ENCODE measurements at regions not wholly inside any gene's neighbourhood (a gene's known extent, or its start where the extent isn't known, plus 50 kb on each side); places are given as distances from the start of the nearest gene placed in this dataset.

- no peak for DNase-seq
These were observed 235.7 kb upstream of the TSHZ2 start for GRCh38 chr20:52736507-52736906.

- DNase-seq = no peak
These were observed 241.1 kb upstream of the TSHZ2 start for GRCh38 chr20:52731093-52731492.

GRCh38 chr20:52727740-52728456 is 244.3 kb upstream of the TSHZ2 start:
- DNase-seq = no peak

- no peak for DNase-seq
These were observed 247.6 kb upstream of the TSHZ2 start for GRCh38 chr20:52724541-52724940.

- DNase-seq = no peak
These were observed 249.1 kb upstream of the TSHZ2 start for GRCh38 chr20:52722926-52723688.

- DNase-seq = no peak
These were observed 264.0 kb upstream of the TSHZ2 start for GRCh38 chr20:52708137-52708536.

- no peak for DNase-seq
These were observed 267.6 kb upstream of the TSHZ2 start for GRCh38 chr20:52704553-52704952.

- no peak for DNase-seq
These were observed 283.8 kb upstream of the TSHZ2 start for GRCh38 chr20:52688345-52688744.

GRCh38 chr20:52684905-52685304 is 287.3 kb upstream of the TSHZ2 start:
- no peak for DNase-seq

GRCh38 chr20:52684176-52684575 is 288.0 kb upstream of the TSHZ2 start:
- DNase-seq = no peak

GRCh38 chr20:52683761-52684160 is 288.4 kb upstream of the TSHZ2 start:
- DNase-seq = no peak

- no peak for DNase-seq
These were observed 289.9 kb upstream of the TSHZ2 start for GRCh38 chr20:52682237-52682636.

- DNase-seq = no peak
These were observed 290.9 kb upstream of the TSHZ2 start for GRCh38 chr20:52681288-52681687.

- no peak for DNase-seq
These were observed 294.9 kb upstream of the TSHZ2 start for GRCh38 chr20:52677216-52677615.

GRCh38 chr20:52676283-52676995 is 295.7 kb upstream of the TSHZ2 start:
- DNase-seq = peak in 1 of 56 donors; percentile 1

GRCh38 chr20:52675375-52675774 is 296.8 kb upstream of the TSHZ2 start:
- no peak for DNase-seq

- DNase-seq = no peak
These were observed 303.5 kb upstream of the TSHZ2 start for GRCh38 chr20:52668626-52669025.

GRCh38 chr20:52667358-52667757 is 304.8 kb upstream of the TSHZ2 start:
- DNase-seq = no peak

GRCh38 chr20:52665441-52665840 is 306.7 kb upstream of the TSHZ2 start:
- DNase-seq = no peak

- no peak for DNase-seq
These were observed 316.8 kb upstream of the TSHZ2 start for GRCh38 chr20:52655395-52655794.

- DNase-seq = no peak
These were observed 317.6 kb upstream of the TSHZ2 start for GRCh38 chr20:52654567-52654966.

- no peak for DNase-seq
These were observed 319.9 kb upstream of the TSHZ2 start for GRCh38 chr20:52652271-52652670.
